ENCODE measurements at regions not wholly inside any gene's neighbourhood (a gene's known extent, or its start where the extent isn't known, plus 50 kb on each side); places are given as distances from the start of the nearest gene placed in this dataset.

DNA sequence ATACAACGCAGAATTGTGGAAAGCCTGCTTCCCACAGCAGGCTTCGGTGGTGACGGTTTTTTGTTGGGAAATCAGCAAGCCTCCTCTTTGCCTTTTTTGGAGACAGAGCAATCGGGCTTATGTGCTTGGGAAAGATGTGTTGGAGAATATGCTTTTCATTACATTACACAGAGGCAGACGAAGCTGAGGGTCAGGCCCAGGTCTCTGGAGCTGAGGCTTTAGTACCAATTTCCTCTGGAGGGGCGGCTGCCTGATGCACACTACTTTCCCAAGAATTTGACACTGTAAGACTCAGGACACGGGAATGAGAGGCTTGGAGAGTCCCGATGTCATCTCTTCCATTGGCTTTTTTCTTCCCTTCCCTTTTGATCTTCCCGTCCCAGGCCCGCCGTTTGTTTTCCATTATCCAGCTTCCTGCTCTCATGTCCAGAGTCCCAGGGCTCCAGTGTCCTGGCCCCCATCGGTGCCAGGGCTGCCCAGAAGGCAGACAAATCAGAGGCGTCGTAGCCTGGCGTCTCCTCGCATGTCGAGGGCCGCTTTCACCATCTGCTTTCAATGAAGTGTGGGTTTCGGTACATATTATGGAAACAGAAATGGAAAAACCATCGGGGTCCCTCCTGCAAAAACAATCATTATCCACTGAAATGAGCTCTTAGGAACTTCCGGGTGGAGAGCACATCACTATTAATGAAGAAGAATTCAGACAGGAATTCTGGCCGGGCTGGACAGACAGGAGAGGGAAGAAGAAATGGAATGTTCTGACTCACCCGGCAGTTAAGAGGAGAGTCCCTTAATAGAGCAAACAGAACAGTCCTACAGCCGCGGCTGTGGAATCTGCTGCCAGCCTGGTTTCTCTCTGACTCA is 123.0 kb upstream of the JCAD start:
- TF ChIP-seq EZH2phosphoT487 (IDR thresholded peaks at IDR 0.05; ENCODE audit: borderline replicate concordance, low read depth, low read length), result no peak
- TF ChIP-seq, protein P1, sequence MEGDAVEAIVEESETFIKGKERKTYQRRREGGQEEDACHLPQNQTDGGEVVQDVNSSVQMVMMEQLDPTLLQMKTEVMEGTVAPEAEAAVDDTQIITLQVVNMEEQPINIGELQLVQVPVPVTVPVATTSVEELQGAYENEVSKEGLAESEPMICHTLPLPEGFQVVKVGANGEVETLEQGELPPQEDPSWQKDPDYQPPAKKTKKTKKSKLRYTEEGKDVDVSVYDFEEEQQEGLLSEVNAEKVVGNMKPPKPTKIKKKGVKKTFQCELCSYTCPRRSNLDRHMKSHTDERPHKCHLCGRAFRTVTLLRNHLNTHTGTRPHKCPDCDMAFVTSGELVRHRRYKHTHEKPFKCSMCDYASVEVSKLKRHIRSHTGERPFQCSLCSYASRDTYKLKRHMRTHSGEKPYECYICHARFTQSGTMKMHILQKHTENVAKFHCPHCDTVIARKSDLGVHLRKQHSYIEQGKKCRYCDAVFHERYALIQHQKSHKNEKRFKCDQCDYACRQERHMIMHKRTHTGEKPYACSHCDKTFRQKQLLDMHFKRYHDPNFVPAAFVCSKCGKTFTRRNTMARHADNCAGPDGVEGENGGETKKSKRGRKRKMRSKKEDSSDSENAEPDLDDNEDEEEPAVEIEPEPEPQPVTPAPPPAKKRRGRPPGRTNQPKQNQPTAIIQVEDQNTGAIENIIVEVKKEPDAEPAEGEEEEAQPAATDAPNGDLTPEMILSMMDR (conservative IDR thresholded peaks at IDR 0.05; ENCODE audit: low read length), result no peak
- Histone ChIP-seq H3K27ac (ENCODE audit: low read depth, low read length, poor library complexity, severe bottlenecking) (no peak overlapping the region), H3K9me2 (ENCODE audit: insufficient read depth, low read length) (no peaks in the 10 kb centered on the region), H3K79me2 (ENCODE audit: insufficient read depth, low read depth, low read length) (no peaks in the 10 kb centered on the region), H3K36me3 (ENCODE audit: insufficient read depth, low read length) (no peaks in the 10 kb centered on the region), H2AFZ (ENCODE audit: low read length) (no peak overlapping the region), H3K4me2 (ENCODE audit: low read length) (no peak overlapping the region), H4K20me1 (ENCODE audit: insufficient read depth, low read length) (no peaks in the 10 kb centered on the region), H3K4me3 (ENCODE audit: low read depth, low read length, poor library complexity, severe bottlenecking) (no peak overlapping the region), H3K4me1 (ENCODE audit: insufficient read depth, low read length, poor library complexity, severe bottlenecking) (no peaks in the 10 kb centered on the region), H3K9me3 (ENCODE audit: low read length) (no peaks in the 10 kb centered on the region)
- POLR2A ChIA-PET, result no interaction called here
- intact Hi-C loops (cut with micrococcal nuclease; ENCODE audit: unreplicated experiment), result no loop called here
- no TSS peak for BruUV-seq (replicated peaks)
- DNase-seq (ENCODE audit: low spot score), result no peak
- CTCF ChIA-PET (ENCODE audit: unreplicated experiment), result no interaction called here

DNA sequence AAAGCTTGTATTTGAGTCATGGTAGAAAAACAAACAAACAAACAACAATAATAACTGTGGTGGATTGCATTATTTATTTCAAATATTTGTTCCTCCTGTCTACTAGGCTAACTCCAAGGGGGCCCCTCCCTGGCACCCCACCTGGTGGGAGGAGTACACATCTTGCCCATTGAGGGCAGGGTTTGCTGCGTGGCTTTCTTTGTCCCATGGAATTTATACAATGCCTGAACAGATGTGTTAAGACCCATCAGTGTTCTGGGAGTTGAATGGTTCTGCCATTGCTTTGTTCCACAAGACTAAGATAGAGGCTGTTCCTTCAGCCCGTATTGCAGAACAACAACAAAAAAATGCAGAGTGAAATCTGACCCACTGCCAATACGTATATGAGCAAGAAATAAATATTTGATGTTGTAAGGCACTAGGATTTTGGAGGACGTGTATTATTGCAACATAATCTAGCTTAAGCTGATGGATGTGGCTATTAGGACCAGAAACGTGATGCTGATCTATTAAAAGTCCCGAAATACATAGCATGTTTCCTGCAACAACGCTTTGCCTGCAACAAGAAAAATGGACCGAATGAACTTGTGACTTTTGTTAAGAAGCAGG is 119.1 kb upstream of the JCAD start:
- no peak for DNase-seq (ENCODE audit: low spot score)
- intact Hi-C loops (cut with micrococcal nuclease; ENCODE audit: unreplicated experiment), result no loop called here
- H4K20me1 ChIP-seq (ENCODE audit: insufficient read depth, low read length), result no peaks in the 10 kb centered on the region
- H3K9me3 ChIP-seq (ENCODE audit: low read length), result no peaks in the 10 kb centered on the region
- no peak overlapping the region for H2AFZ ChIP-seq (ENCODE audit: low read length)
- H3K4me1 ChIP-seq (ENCODE audit: insufficient read depth, low read length, poor library complexity, severe bottlenecking), result no peaks in the 10 kb centered on the region
- no peaks in the 10 kb centered on the region for H3K79me2 ChIP-seq (ENCODE audit: insufficient read depth, low read depth, low read length)
- no peaks in the 10 kb centered on the region for H3K36me3 ChIP-seq (ENCODE audit: insufficient read depth, low read length)
- no peak for TF ChIP-seq EZH2phosphoT487 (IDR thresholded peaks at IDR 0.05; ENCODE audit: borderline replicate concordance, low read depth, low read length)
- TF ChIP-seq, protein P1 (conservative IDR thresholded peaks at IDR 0.05; ENCODE audit: low read length), result no peak
- ChIA-PET POLR2A (interaction anchor here (0.5 to 0.8 kb wide), 4 partner anchors 9 to 451 kb away, joined by 3 to 8 read pairs (median 4); no protein-coding TSS in a partner anchor), CTCF (ENCODE audit: unreplicated experiment) (no interaction called here)
- no peak overlapping the region for H3K4me2 ChIP-seq (ENCODE audit: low read length)
- H3K27ac ChIP-seq (ENCODE audit: low read depth, low read length, poor library complexity, severe bottlenecking), result no peak overlapping the region
- H3K4me3 ChIP-seq (ENCODE audit: low read depth, low read length, poor library complexity, severe bottlenecking), result no peak overlapping the region
- no TSS peak for BruUV-seq (replicated peaks)
- H3K9me2 ChIP-seq (ENCODE audit: insufficient read depth, low read length), result no peaks in the 10 kb centered on the region
